ENCODE measurements at regions not wholly inside any gene's neighbourhood (a gene's known extent, or its start where the extent isn't known, plus 50 kb on each side); places are given as distances from the start of the nearest gene placed in this dataset.

DNA sequence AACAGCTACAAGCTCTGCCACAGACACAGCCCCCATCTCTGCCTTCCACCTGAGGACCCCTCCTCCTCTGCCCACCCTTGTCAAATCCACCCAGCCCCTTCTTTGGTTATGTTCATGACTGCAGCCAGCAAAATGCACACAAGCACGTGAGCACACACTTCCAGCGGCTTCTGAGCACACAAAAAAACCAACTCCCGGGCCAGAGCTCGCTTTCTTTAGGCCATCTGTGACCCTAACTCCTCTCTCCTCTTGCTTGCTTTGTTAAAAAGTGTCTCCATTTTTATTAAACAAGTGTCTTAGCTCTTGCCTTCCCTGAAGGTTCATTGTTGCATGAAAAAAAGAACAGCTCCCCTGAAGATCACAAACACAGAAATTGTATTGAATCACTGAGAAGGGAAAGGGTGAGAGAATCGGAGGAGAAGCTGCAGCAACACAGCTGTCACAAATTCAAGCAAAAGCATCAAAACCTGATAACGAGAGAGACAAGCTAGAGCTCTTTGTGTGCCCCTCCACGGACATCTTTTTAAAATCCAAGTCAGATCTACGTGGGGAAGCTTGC lies 142.1 kb downstream of the CD83 start:
- no peak for TF ChIP-seq POLR2A (IDR thresholded peaks at IDR 0.05)
- TF ChIP-seq, protein P1, sequence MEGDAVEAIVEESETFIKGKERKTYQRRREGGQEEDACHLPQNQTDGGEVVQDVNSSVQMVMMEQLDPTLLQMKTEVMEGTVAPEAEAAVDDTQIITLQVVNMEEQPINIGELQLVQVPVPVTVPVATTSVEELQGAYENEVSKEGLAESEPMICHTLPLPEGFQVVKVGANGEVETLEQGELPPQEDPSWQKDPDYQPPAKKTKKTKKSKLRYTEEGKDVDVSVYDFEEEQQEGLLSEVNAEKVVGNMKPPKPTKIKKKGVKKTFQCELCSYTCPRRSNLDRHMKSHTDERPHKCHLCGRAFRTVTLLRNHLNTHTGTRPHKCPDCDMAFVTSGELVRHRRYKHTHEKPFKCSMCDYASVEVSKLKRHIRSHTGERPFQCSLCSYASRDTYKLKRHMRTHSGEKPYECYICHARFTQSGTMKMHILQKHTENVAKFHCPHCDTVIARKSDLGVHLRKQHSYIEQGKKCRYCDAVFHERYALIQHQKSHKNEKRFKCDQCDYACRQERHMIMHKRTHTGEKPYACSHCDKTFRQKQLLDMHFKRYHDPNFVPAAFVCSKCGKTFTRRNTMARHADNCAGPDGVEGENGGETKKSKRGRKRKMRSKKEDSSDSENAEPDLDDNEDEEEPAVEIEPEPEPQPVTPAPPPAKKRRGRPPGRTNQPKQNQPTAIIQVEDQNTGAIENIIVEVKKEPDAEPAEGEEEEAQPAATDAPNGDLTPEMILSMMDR (IDR thresholded peaks at IDR 0.05 in 4 of 5, conservative IDR thresholded peaks at IDR 0.05 in 1 of 5): no peak
